AG09309 (cell line): ENCODE measurements at regions not wholly inside any gene's neighbourhood (a gene's known extent, or its start where the extent isn't known, plus 50 kb on each side); places are given as distances from the start of the nearest gene placed in this dataset.

Experiments
- DNase-seq: peaks from one replicate; pipeline ENCODE4 v3.0.0-alpha.2; 2010; ENCODE audit warnings: low read depth
- H3K4me3 ChIP-seq: 2 replicates; pipeline ENCODE4 v1.5.1; 2011; ENCODE audit warnings: mild to moderate bottlenecking, low read depth, low read length, moderate library complexity; ENCODE audit not compliant: control insufficient read depth
- TF ChIP-seq, protein P1 (sequence below): IDR thresholded peaks from 2 replicates; pipeline ENCODE4 v1.5.1; 2011; ENCODE audit warnings: mild to moderate bottlenecking, low read depth, low read length, inconsistent platforms; ENCODE audit not compliant: insufficient read depth, control insufficient read depth; ENCODE audit errors: missing control alignments

DNA sequence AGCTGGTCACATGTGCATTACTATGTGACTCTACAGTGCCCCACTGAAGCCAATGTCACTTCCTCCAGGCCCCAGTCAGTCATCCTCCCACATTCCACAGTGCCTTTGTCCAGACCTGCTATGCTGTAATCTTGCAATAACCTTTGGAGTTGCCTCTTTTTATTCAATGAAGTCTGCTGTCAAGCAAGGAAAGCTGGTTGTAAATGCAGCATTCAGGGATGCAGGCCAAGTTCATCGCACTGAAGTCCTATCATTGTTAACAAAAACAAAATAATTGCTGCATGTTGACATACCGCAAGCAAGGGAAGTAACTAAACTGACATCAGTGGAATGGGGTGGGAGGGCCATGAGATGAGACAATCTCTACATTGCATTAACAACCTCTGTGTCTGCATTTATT lies 131.2 kb upstream of the CDYL start:
- DNase-seq: no peak
- TF ChIP-seq, protein P1, sequence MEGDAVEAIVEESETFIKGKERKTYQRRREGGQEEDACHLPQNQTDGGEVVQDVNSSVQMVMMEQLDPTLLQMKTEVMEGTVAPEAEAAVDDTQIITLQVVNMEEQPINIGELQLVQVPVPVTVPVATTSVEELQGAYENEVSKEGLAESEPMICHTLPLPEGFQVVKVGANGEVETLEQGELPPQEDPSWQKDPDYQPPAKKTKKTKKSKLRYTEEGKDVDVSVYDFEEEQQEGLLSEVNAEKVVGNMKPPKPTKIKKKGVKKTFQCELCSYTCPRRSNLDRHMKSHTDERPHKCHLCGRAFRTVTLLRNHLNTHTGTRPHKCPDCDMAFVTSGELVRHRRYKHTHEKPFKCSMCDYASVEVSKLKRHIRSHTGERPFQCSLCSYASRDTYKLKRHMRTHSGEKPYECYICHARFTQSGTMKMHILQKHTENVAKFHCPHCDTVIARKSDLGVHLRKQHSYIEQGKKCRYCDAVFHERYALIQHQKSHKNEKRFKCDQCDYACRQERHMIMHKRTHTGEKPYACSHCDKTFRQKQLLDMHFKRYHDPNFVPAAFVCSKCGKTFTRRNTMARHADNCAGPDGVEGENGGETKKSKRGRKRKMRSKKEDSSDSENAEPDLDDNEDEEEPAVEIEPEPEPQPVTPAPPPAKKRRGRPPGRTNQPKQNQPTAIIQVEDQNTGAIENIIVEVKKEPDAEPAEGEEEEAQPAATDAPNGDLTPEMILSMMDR: no peak

DNA sequence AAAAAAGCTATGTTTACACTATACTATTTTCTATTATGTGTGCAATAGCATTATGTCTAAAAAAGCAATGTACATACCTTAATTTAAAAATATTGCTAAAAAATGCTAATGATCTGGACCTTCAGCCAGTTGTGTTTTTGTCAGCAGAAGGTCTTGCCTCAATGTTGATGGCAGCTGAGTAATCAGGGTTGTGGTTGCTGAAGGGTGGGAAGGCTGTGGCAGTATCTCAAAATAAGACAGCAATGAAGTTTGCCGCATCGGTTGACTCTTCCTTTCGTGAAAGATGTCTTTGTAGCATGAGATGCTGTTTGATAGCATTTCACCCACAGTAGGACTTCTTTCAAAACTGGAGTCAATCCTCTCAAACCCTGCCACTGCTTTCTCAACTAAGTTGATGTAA lies 134.7 kb upstream of the CDYL start:
- TF ChIP-seq, protein P1: no peak
- H3K4me3 ChIP-seq: no peak overlapping the region
- no peak for DNase-seq

More for the DNA sequence above, 131.2 kb upstream of the CDYL start:
- no peak overlapping the region for H3K4me3 ChIP-seq

DNA sequence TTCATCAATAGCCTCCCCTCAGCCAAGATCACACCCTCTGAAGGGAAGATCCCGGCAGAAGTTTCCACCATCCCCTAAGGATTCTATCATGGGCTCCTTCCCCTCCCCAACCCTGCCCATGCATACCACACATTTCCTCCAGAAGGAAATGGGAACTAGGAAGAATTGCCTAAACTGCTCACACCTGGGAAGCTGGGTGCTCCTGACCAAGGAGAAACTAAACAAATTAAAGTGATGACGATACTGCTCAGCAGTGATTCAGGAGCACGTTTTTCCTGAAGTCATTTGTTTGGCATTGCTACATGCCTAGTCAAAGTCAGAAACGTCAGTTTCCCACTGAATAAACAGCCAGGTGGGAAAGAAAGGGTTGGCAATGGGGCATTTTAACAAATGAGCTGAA lies 136.1 kb upstream of the CDYL start:
- H3K4me3 ChIP-seq: no peak overlapping the region
- TF ChIP-seq, protein P1: no peak
- no peak for DNase-seq

DNA sequence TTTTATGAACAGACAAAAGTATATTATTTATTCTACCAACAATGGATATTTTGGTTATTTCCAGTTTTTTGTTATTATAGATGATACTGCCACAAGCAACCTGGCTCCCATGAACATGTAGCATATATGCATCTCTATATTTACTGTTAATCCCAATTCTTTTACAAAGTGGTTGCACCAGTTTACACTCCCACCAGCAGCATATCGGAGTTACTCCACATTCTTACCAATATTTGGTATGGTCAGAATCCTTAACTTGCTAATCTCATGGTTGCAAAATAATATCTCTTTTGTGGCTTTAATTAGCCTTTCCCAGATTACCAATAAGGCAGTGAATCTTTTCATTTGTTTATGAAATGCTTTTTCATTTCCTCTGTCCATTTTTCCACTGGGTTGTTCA lies 137.6 kb upstream of the CDYL start:
- H3K4me3 ChIP-seq: no peak overlapping the region
- TF ChIP-seq, protein P1: no peak
- DNase-seq: no peak

DNA sequence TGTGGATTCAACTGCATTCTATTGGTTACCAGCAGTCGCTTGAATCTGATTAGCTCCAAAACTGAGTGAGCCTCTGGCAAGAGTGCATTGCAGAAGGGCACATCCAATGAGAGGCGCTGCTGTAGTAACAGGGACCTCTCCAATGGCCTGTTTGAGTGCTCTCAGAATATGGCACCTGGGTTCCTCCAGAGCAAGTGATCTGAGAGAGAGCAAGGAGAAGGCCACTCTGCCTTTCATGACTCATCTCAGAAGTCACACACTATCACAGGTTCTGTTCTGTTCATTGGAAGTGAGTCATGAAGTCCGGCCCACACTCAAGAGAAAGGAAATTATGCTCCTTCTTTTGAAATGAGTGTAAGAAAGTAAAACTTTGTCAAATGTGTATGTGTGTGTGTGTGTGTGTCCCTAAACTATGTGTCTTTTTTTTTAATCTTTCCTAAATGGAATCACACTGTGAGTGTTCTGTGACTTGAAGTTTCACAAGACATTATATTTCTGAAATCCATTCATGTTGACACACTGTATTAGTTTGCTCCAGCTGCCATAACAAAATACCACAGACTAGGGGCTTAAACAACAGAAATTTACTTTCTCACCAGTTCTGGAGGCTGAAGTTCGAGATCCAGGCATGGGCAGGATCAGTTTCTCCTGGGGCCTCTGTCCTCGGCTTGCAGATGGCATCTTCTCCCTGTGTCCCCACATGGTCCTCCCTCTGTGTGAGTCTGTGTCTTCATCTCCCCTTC lies 138.3 kb upstream of the CDYL start:
- TF ChIP-seq, protein P1: no peak
- DNase-seq: peak; percentile 27
- no peak overlapping the region for H3K4me3 ChIP-seq

DNA sequence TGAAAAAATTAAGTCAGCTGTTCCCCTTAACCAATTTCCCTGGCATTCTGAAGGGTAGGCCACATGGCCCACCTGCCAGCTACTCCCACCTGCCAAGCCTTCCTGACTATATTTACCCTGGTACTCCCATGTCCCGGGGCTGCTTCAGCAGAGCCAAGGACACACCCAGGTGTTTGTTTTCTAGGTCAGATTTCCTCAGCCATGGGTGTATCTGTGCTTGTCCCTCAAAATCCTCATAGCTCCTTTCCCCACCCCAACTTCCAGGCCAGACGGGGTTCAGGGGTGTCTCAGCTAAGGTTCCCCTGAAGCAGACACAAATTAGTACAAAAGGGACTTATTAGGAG lies 139.4 kb upstream of the CDYL start:
- no peak for DNase-seq
- no peak overlapping the region for H3K4me3 ChIP-seq
- TF ChIP-seq, protein P1: no peak

DNA sequence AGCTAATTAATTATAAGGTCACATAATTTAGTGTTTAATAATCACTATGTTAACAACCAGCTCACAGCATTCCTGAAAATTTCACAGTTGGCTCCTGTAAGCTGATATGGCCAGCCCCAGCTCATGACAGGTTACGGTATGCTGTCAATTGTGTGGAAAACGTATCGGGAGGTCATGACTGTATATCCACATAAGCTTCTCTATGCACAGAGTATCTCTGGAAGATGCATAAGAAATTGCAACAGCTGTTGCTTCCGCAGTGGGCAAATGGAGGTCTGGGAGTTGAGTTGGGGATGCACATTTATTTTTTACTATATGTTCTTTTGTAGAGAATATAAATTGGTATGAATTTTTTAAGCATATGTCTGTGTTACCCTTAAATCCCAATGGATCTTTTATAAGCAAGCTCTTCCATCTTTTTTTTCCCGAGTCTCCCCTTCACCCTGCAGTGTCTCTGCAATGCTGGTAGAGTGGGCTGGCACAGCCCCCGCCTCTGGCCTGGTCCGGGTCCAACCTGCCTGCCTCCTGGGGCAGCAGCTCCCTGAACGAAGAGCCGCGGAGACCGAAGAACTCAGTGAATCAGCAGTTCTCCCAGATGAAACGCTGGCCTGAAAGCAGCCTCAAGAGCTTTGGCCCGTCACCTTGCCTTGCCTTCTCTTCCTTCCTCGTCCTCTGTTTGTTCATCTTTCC lies 139.9 kb upstream of the CDYL start:
- TF ChIP-seq, protein P1: no peak
- H3K4me3 ChIP-seq: no peak overlapping the region
- no peak for DNase-seq
